ENCODE measurements at regions not wholly inside any gene's neighbourhood (a gene's known extent, or its start where the extent isn't known, plus 50 kb on each side); places are given as distances from the start of the nearest gene placed in this dataset.

DNA sequence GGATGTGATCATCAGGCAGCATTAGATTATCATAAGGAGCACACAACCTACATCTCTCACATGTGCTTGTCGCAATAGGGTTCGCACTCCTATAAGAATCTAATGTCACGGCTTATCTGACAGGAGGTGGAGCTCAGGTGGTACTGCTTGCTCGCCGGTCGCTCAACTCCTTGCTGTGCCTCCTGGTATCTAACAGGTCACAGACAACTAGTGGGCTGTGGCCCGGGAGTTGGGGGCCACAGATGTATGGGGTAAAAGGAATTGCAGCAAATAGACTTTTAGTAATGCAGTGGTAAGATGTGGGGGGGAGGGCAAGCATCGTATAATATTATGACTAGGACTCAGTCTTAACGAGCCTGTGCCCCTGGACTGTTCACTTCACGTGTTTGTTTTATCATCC lies 624.8 kb downstream of the CENPC start:
- Histone ChIP-seq H3K9ac (ENCODE audit: low read length) (no peak overlapping the region), H3K9me2 (replicated peaks; ENCODE audit: insufficient read depth, low read length) (no peaks in the 10 kb centered on the region), H3K79me2 (ENCODE audit: low read length) (no peaks in the 10 kb centered on the region), H3K4me3 (ENCODE audit: low read length) (no peak overlapping the region), H3K4me2 (ENCODE audit: low read depth, low read length) (no peak overlapping the region), H3K36me3 (replicated peaks; ENCODE audit: insufficient read depth, low read length) (no peaks in the 10 kb centered on the region), H3K9me3 (replicated peaks; ENCODE audit: insufficient read depth, low read length) (no peaks in the 10 kb centered on the region), H3K27me3 (replicated peaks; ENCODE audit: insufficient read depth, low read length) (no peaks in the 10 kb centered on the region), H3K4me1 (ENCODE audit: low read length) (peaks cover 11% of the 10 kb centered on the region), H3F3A (ENCODE audit: insufficient read depth, low read length) (no peaks in the 10 kb centered on the region), H4K20me1 (ENCODE audit: insufficient read depth, low read length) (no peaks in the 10 kb centered on the region), H2AFZ (ENCODE audit: low read length) (no peak overlapping the region), H3K27ac (ENCODE audit: low read length) (no peak overlapping the region)
- DNase-seq = no peak
- TF ChIP-seq, protein P1, sequence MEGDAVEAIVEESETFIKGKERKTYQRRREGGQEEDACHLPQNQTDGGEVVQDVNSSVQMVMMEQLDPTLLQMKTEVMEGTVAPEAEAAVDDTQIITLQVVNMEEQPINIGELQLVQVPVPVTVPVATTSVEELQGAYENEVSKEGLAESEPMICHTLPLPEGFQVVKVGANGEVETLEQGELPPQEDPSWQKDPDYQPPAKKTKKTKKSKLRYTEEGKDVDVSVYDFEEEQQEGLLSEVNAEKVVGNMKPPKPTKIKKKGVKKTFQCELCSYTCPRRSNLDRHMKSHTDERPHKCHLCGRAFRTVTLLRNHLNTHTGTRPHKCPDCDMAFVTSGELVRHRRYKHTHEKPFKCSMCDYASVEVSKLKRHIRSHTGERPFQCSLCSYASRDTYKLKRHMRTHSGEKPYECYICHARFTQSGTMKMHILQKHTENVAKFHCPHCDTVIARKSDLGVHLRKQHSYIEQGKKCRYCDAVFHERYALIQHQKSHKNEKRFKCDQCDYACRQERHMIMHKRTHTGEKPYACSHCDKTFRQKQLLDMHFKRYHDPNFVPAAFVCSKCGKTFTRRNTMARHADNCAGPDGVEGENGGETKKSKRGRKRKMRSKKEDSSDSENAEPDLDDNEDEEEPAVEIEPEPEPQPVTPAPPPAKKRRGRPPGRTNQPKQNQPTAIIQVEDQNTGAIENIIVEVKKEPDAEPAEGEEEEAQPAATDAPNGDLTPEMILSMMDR (IDR thresholded peaks at IDR 0.05; ENCODE audit: low read length) = no peak
- TF ChIP-seq EZH2phosphoT487 (IDR thresholded peaks at IDR 0.05; ENCODE audit: low read length) (no peak), EZH2 (optimal IDR thresholded peaks at IDR 0.05; ENCODE audit: low read depth, low read length) (no peak)

DNA sequence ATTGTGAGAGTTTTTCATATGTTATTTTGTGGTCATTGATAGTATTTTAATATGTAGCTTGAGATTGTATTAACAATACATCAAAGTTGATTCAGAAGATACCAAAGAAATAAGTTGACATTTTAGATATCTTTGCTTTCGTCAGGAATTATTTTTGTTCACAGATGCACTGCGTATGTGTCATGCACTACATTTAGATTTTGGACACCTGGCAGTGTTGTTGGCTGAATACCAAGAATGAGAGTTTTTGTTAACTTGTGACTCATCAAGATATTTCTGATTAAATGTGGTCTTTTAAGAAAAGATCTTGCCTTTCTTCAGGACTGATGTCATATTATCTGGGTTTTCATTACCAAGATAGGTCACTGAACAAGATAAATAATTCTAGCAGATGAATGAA lies 633.4 kb downstream of the CENPC start:
- Histone ChIP-seq H3K27me3 (replicated peaks; ENCODE audit: insufficient read depth, low read length) (no peaks in the 10 kb centered on the region), H3K27ac (ENCODE audit: low read length) (peak overlapping the region; percentile 61; the same call in 1 of the 2 replicates), H3K9me3 (replicated peaks; ENCODE audit: insufficient read depth, low read length) (no peaks in the 10 kb centered on the region), H3K36me3 (replicated peaks; ENCODE audit: insufficient read depth, low read length) (no peaks in the 10 kb centered on the region), H3K79me2 (ENCODE audit: low read length) (no peaks in the 10 kb centered on the region), H3K9me2 (replicated peaks; ENCODE audit: insufficient read depth, low read length) (no peaks in the 10 kb centered on the region), H3K4me2 (ENCODE audit: low read depth, low read length) (peak overlapping the region; percentile 15; the same call in 1 of the 2 replicates), H3K9ac (ENCODE audit: low read length) (peak overlapping the region; percentile 8; the same call in 1 of the 2 replicates), H2AFZ (ENCODE audit: low read length) (no peak overlapping the region), H3K4me3 (ENCODE audit: low read length) (no peak overlapping the region), H4K20me1 (ENCODE audit: insufficient read depth, low read length) (no peaks in the 10 kb centered on the region), H3F3A (ENCODE audit: insufficient read depth, low read length) (0 out of 2 replicates have a peak, but pooled peaks cover 10% of the 10 kb centered on the region), H3K4me1 (ENCODE audit: low read length) (peaks cover 21% of the 10 kb centered on the region)
- TF ChIP-seq EZH2 (optimal IDR thresholded peaks at IDR 0.05; ENCODE audit: low read depth, low read length) = no peak
- TF ChIP-seq, protein P1 (IDR thresholded peaks at IDR 0.05; ENCODE audit: low read length) = no peak
- no peak for TF ChIP-seq EZH2phosphoT487 (IDR thresholded peaks at IDR 0.05; ENCODE audit: low read length)
- peak; percentile 70 for DNase-seq

DNA sequence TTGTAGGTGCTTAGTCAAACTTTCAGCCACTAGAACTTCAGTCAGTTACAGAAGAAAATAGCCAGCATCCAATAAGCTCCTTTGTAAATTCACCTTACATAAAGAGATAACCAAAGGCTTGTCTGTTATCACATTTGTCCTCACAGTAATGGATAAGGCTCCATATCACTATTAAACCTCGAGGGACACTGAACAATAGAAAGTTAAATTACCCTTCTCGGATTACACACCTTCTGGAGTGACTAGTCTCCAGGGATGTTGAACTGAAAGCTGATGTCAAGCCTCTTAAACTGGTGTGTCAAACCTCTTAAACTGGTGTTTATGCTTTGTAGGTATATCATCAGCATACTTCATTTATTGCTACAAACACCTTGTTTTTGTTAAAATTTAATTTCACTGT lies 639.0 kb downstream of the CENPC start:
- Histone ChIP-seq H2AFZ (ENCODE audit: low read length) (no peak overlapping the region), H3K9ac (ENCODE audit: low read length) (no peak overlapping the region), H4K20me1 (ENCODE audit: insufficient read depth, low read length) (no peaks in the 10 kb centered on the region), H3K9me2 (replicated peaks; ENCODE audit: insufficient read depth, low read length) (no peaks in the 10 kb centered on the region), H3F3A (ENCODE audit: insufficient read depth, low read length) (no peaks in the 10 kb centered on the region), H3K4me1 (ENCODE audit: low read length) (peaks cover 7% of the 10 kb centered on the region; the same call in 1 of the 2 replicates), H3K36me3 (replicated peaks; ENCODE audit: insufficient read depth, low read length) (no peaks in the 10 kb centered on the region), H3K4me2 (ENCODE audit: low read depth, low read length) (no peak overlapping the region), H3K27ac (ENCODE audit: low read length) (no peak overlapping the region), H3K4me3 (ENCODE audit: low read length) (no peak overlapping the region), H3K79me2 (ENCODE audit: low read length) (no peaks in the 10 kb centered on the region), H3K27me3 (replicated peaks; ENCODE audit: insufficient read depth, low read length) (no peaks in the 10 kb centered on the region), H3K9me3 (replicated peaks; ENCODE audit: insufficient read depth, low read length) (no peaks in the 10 kb centered on the region)
- DNase-seq = no peak
- TF ChIP-seq, protein P1 (IDR thresholded peaks at IDR 0.05; ENCODE audit: low read length) = no peak
- no peak for TF ChIP-seq EZH2phosphoT487 (IDR thresholded peaks at IDR 0.05; ENCODE audit: low read length)

Data from MM.1S (cell line).